HepG2 (cell line): ENCODE measurements at regions not wholly inside any gene's neighbourhood (a gene's known extent, or its start where the extent isn't known, plus 50 kb on each side); places are given as distances from the start of the nearest gene placed in this dataset.
"Not testable (repeated sequence)": the region's sequence is repeated elsewhere in the genome, so short reads cannot be mapped to it uniquely, and the experiment has no call there.

Experiments used
- ATAC-seq: fragments of 200-7000 bp; cut with Tn5 transposase; 3 replicates; pipeline ENCODE4 v1.9.1; 2020; ENCODE audit warnings: mild to moderate bottlenecking, moderate library complexity
- BruUV-seq: library from RNA; stranded (reverse); fragments of 400-500 nt; replicated peaks from 2 replicates; lab custom pipeline; 2021; lab: Mats Ljungman, UMichigan
- CTCF ChIA-PET: fragments of 300-600 bp; formaldehyde crosslinking; extraction: SDS; loops from one replicate; lab custom pipeline; 2021; ENCODE audit warnings: low total read pairs, inconsistent platforms, low intra/inter-chr PET ratio; lab: Yijun Ruan, JAX
- POLR2A ChIA-PET: fragments of 350-600 bp; sonication (Branson Sonifier 250); formaldehyde crosslinking; loops from one replicate; lab custom pipeline; 2020; ENCODE audit warnings: antibody characterized with exemption, inconsistent platforms; lab: Yijun Ruan, JAX
- DNase-seq: peaks from one replicate; pipeline ENCODE4 v3.0.0-alpha.2; 2015; ENCODE audit warnings: low spot score
- FAIRE-seq: peaks from 3 replicates; lab custom pipeline; 2011; peaks lifted over from hg19 to GRCh38; lab: Jason Lieb, UNC
- H2AFZ ChIP-seq: one replicate; pipeline ENCODE4 v1.6.1; 2011; ENCODE audit warnings: low read length, inconsistent platforms
- H3K27ac ChIP-seq: fragments of 300-600 bp; 3 replicates; pipeline ENCODE4 v1.8.0; 2011; ENCODE audit warnings: mixed run types, mild to moderate bottlenecking, mixed read lengths, low read length, inconsistent platforms; ENCODE audit not compliant: insufficient read depth; ENCODE audit errors: extremely low read length
- H3K27me3 ChIP-seq, 2 experiments: fragments of 200-600 bp in 1 of 2; 2 replicates in 1 of 2; 3 replicates in 1 of 2; pipeline versions ENCODE4 v1.6.0 to v1.8.0; 2011; ENCODE audit warnings: low read length in 2 of 2, mild to moderate bottlenecking in 2 of 2, moderate library complexity in 2 of 2, inconsistent platforms in 1 of 2; ENCODE audit not compliant: insufficient read depth in 2 of 2, control insufficient read depth in 1 of 2
- H3K36me3 ChIP-seq, 2 experiments: fragments of 200-600 bp in 1 of 2; replicated peaks in 1 of 2; 2 replicates in 1 of 2; 3 replicates in 1 of 2; pipeline versions ENCODE4 v1.5.1 to v1.8.0; 2011; ENCODE audit warnings: low read length in 2 of 2, inconsistent platforms in 1 of 2; ENCODE audit not compliant: insufficient read depth in 2 of 2, control insufficient read depth in 1 of 2
- H3K4me1 ChIP-seq: 2 replicates; pipeline ENCODE4 v1.5.1; 2012; ENCODE audit warnings: low read length, inconsistent platforms; ENCODE audit not compliant: insufficient read depth
- H3K4me2 ChIP-seq: 2 replicates; pipeline ENCODE4 v1.6.0; 2011; ENCODE audit warnings: low read depth, low read length, inconsistent platforms
- H3K4me3 ChIP-seq, 3 experiments: fragments of 200-600 bp in 1 of 3; sonication (generic), shearing (Covaris generic) in 1 of 3; replicated peaks in 1 of 3; 2 replicates each; pipeline ENCODE4 v1.5.1; 2011 to 2016; ENCODE audit warnings: low read length in 3 of 3, inconsistent platforms in 2 of 3, low read depth in 2 of 3, mild to moderate bottlenecking in 2 of 3, control low read depth in 1 of 3, mixed read lengths in 1 of 3; ENCODE audit not compliant: insufficient read depth in 1 of 3
- H3K79me2 ChIP-seq: one replicate; pipeline ENCODE4 v1.6.1; 2011; ENCODE audit warnings: low read length, inconsistent platforms; ENCODE audit not compliant: insufficient read depth
- H3K9ac ChIP-seq: 2 replicates; pipeline ENCODE4 v1.6.0; 2011; ENCODE audit warnings: mild to moderate bottlenecking, low read depth, low read length, inconsistent platforms; ENCODE audit not compliant: insufficient read depth
- H3K9me3 ChIP-seq: 2 replicates; pipeline ENCODE4 v1.5.1; 2012; ENCODE audit warnings: mild to moderate bottlenecking, low read length
- H4K20me1 ChIP-seq: 2 replicates; pipeline ENCODE4 v1.6.0; 2011; ENCODE audit warnings: inconsistent platforms, mild to moderate bottlenecking, low read length, moderate library complexity; ENCODE audit not compliant: insufficient read depth
- ARID2 ChIP-seq: sonication (generic); formaldehyde crosslinking; IDR thresholded peaks from 2 replicates; pipeline ENCODE4 v1.8.1; 2022; ENCODE audit warnings: mild to moderate bottlenecking, missing genetic modification reagents, borderline replicate concordance
- KLF6 ChIP-seq: IDR thresholded peaks from 2 replicates; pipeline ENCODE4 v1.8.0; 2016; ENCODE audit warnings: missing biosample characterization, missing genetic modification reagents
- POLR2AphosphoS5 ChIP-seq: IDR thresholded peaks from 2 replicates; pipeline ENCODE4 v1.6.1; 2012; ENCODE audit warnings: low read depth, low read length
- ZNF318 ChIP-seq: sonication (generic); formaldehyde crosslinking; IDR thresholded peaks from 2 replicates; pipeline ENCODE4 v1.4.0; 2020; ENCODE audit warnings: mild to moderate bottlenecking, missing genetic modification reagents
- ZNF746 ChIP-seq: sonication (generic); formaldehyde crosslinking; IDR thresholded peaks from 2 replicates; pipeline ENCODE4 v1.8.0; 2022; ENCODE audit warnings: mild to moderate bottlenecking, missing genetic modification reagents
- ZSCAN29 ChIP-seq: sonication (generic); formaldehyde crosslinking; conservative IDR thresholded peaks from 2 replicates; pipeline ENCODE4 v1.4.0; 2020; ENCODE audit warnings: mild to moderate bottlenecking, missing genetic modification reagents
- WGBS: methylation state at CpG from one replicate; pipeline ENCODE4 v1.1.6; 2017; ENCODE audit warnings: low lambda C conversion rate; 5-methylcytosine and 5-hydroxymethylcytosine counted together
- in situ Hi-C: cut with HindIII; loops from 2 replicates; pipeline ENCODE4 v1.10.0; 2017; ENCODE audit warnings: low pct_unique_long_range_greater_than_20kb; ENCODE audit not compliant: extremely low pct_ligation_motif_present
- intact Hi-C: fragments of 100-400 bp; cut with micrococcal nuclease; formaldehyde crosslinking; loops from one replicate; pipeline ENCODE4 v1.10.0; 2022; ENCODE audit not compliant: unreplicated experiment

- in situ Hi-C loops: no loop called here
- Histone ChIP-seq H3K9ac (no peak overlapping the region), H3K79me2 (no peaks in the 10 kb centered on the region), H3K36me3 (no peaks in the 10 kb centered on the region), H3K4me2 (no peak overlapping the region), H3K4me1 (no peaks in the 10 kb centered on the region), H3K9me3 (no peaks in the 10 kb centered on the region), H3K27me3 (no peaks in the 10 kb centered on the region), H4K20me1 (no peaks in the 10 kb centered on the region), H3K4me3 (no peak overlapping the region), H3K27ac (no peak overlapping the region), H2AFZ (no peak overlapping the region)
- ATAC-seq: no peak
- TF ChIP-seq ZNF746 (CRISPR knock-in tag) (no peak), ARID2 (CRISPR knock-in tag) (no peak), POLR2AphosphoS5 (no peak), ZNF318 (no peak), KLF6 (CRISPR knock-in tag) (no peak), ZSCAN29 (CRISPR knock-in tag) (no peak)
- ChIA-PET POLR2A (no interaction called here), CTCF (no interaction called here)
- BruUV-seq: no TSS peak
- intact Hi-C loops: no loop called here
- no peak for DNase-seq
- no peak for FAIRE-seq
- 0% methylated on average over 1 of the region's 1 CpG for WGBS
Observed at GRCh38 chr5:57632937-57633336, 150.3 kb upstream of the ACTBL2 start.

- H3K79me2 ChIP-seq, H4K20me1 ChIP-seq, H2AFZ ChIP-seq, H3K9me3 ChIP-seq, DNase-seq, ATAC-seq, H3K4me1 ChIP-seq, POLR2A ChIA-PET, in situ Hi-C loops, FAIRE-seq, intact Hi-C loops, H3K4me2 ChIP-seq, H3K9ac ChIP-seq, H3K27ac ChIP-seq, H3K4me3 ChIP-seq, H3K27me3 ChIP-seq, CTCF ChIA-PET, BruUV-seq, H3K36me3 ChIP-seq: not testable (repeated sequence)
Observed at GRCh38 chr5:57631139-57631538, 148.5 kb upstream of the ACTBL2 start.
